GM12878 (cell line): ENCODE measurements at regions not wholly inside any gene's neighbourhood (a gene's known extent, or its start where the extent isn't known, plus 50 kb on each side); places are given as distances from the start of the nearest gene placed in this dataset.

Source experiments
- ATAC-seq: fragments of 200-7000 bp; cut with Tn5 transposase; 3 replicates; pipeline ENCODE4 v1.9.1; 2020; ENCODE audit warnings: mild to moderate bottlenecking, moderate library complexity
- BruUV-seq: library from RNA; stranded (reverse); fragments of 400-500 nt; replicated peaks from 2 replicates; lab custom pipeline; 2021; lab: Mats Ljungman, UMichigan
- CTCF ChIA-PET: fragments of 300-600 bp; sonication (Branson Sonifier 250); formaldehyde crosslinking; extraction: SDS; loops from one replicate; lab custom pipeline; 2021; ENCODE audit warnings: inconsistent platforms; lab: Yijun Ruan, JAX
- POLR2A ChIA-PET: fragments of 350-600 bp; formaldehyde crosslinking; extraction: SDS; loops from one replicate; lab custom pipeline; 2021; ENCODE audit warnings: inconsistent platforms; lab: Charles Lee
- RAD21 ChIA-PET: fragments of 300-600 bp; sonication (Branson Sonifier 250); formaldehyde crosslinking; loops from one replicate; lab custom pipeline; 2023; ENCODE audit warnings: antibody characterized with exemption; ENCODE audit not compliant: unreplicated experiment; lab: Charles Lee
- SMC1A ChIA-PET: fragments of 300-600 bp; sonication (Branson Sonifier 250); formaldehyde crosslinking; loops from one replicate; lab custom pipeline; 2023; ENCODE audit not compliant: unreplicated experiment, uncharacterized antibody; lab: Charles Lee
- DNase-seq: peaks from one replicate; pipeline ENCODE4 v3.0.0-alpha.2; 2011; ENCODE audit warnings: low read depth, low spot score
- FAIRE-seq: peaks from 3 replicates; lab custom pipeline; 2011; peaks lifted over from hg19 to GRCh38; lab: Jason Lieb, UNC
- H2AFZ ChIP-seq: 2 replicates; pipeline ENCODE4 v1.6.0; 2011; ENCODE audit warnings: low read depth, low read length, control low read depth; ENCODE audit not compliant: control insufficient read depth
- H3K27ac ChIP-seq: 2 replicates; pipeline ENCODE4 v1.5.1; 2011; ENCODE audit warnings: control low read depth; ENCODE audit not compliant: control insufficient read depth, insufficient read depth
- H3K27me3 ChIP-seq, 2 experiments: replicated peaks in 1 of 2; 2 replicates each; pipeline versions ENCODE4 v1.6.0 to v1.6.1; 2011; ENCODE audit warnings: low read length in 1 of 2; ENCODE audit not compliant: control insufficient read depth in 2 of 2, insufficient read depth in 2 of 2
- H3K36me3 ChIP-seq, 2 experiments: 2 replicates each; pipeline ENCODE4 v1.5.1; 2011; ENCODE audit warnings: low read length in 1 of 2; ENCODE audit not compliant: control insufficient read depth in 2 of 2, insufficient read depth in 2 of 2
- H3K4me1 ChIP-seq: 2 replicates; pipeline ENCODE4 v1.6.1; 2011; ENCODE audit warnings: mild to moderate bottlenecking, low read length, moderate library complexity, mixed read lengths; ENCODE audit not compliant: control insufficient read depth, insufficient read depth
- H3K4me2 ChIP-seq: 2 replicates; pipeline ENCODE4 v1.6.0; 2011; ENCODE audit warnings: control low read depth; ENCODE audit not compliant: control insufficient read depth, insufficient read depth
- H3K4me3 ChIP-seq: fragments of 200-600 bp; sonication (generic); 2 replicates; pipeline ENCODE4 v1.5.1; 2016
- H3K79me2 ChIP-seq: 2 replicates; pipeline ENCODE4 v1.6.0; 2011; ENCODE audit warnings: low read length; ENCODE audit not compliant: control insufficient read depth, insufficient read depth
- H3K9ac ChIP-seq: 2 replicates; pipeline ENCODE4 v1.8.0; 2011; ENCODE audit warnings: low read length, control low read depth, mixed read lengths; ENCODE audit not compliant: control insufficient read depth, insufficient read depth
- H3K9me3 ChIP-seq: replicated peaks from 3 replicates; pipeline ENCODE4 v1.5.1; 2011; ENCODE audit warnings: mild to moderate bottlenecking, low read length; ENCODE audit not compliant: control insufficient read depth, insufficient read depth
- H4K20me1 ChIP-seq: 2 replicates; pipeline ENCODE4 v1.6.0; 2011; ENCODE audit not compliant: control insufficient read depth, insufficient read depth
- CEBPB ChIP-seq, 2 experiments: fragments of 150-350 bp in 1 of 2; IDR thresholded peaks; 2 replicates each; pipeline ENCODE4 v1.6.1; 2012 to 2014; ENCODE audit warnings: low read depth in 2 of 2, low read length in 2 of 2, borderline replicate concordance in 1 of 2, inconsistent platforms in 1 of 2
- IKZF1 ChIP-seq: fragments of 450-650 bp; conservative IDR thresholded peaks from 2 replicates; pipeline ENCODE4 v1.6.1; 2017; ENCODE audit warnings: antibody characterized with exemption, mild to moderate bottlenecking
- MYC ChIP-seq: IDR thresholded peaks from 2 replicates; pipeline ENCODE4 v1.6.1; 2011; ENCODE audit warnings: mild to moderate bottlenecking, low read length, moderate library complexity, inconsistent platforms; ENCODE audit not compliant: insufficient read depth, insufficient replicate concordance, insufficient read length, severe bottlenecking
- NFYA ChIP-seq: IDR thresholded peaks from 2 replicates; pipeline ENCODE4 v1.6.1; 2011; ENCODE audit warnings: low read depth, mild to moderate bottlenecking, low read length, improper control_type of control experiment, borderline replicate concordance
- RAD21 ChIP-seq: IDR thresholded peaks from 2 replicates; pipeline ENCODE4 v1.6.1; 2011; ENCODE audit warnings: mild to moderate bottlenecking, low read depth, low read length, moderate library complexity; ENCODE audit not compliant: insufficient read depth
- RB1 ChIP-seq: fragments of 450-650 bp; formaldehyde crosslinking; IDR thresholded peaks from 2 replicates; pipeline ENCODE4 v1.6.1; 2017; ENCODE audit warnings: mild to moderate bottlenecking, borderline replicate concordance
- RFX5 ChIP-seq: IDR thresholded peaks from 2 replicates; pipeline ENCODE4 v1.6.1; 2011; ENCODE audit warnings: low read depth, low read length, improper control_type of control experiment
- SMAD1 ChIP-seq: fragments of 450-650 bp; IDR thresholded peaks from 2 replicates; pipeline ENCODE4 v1.6.1; 2018; ENCODE audit warnings: mild to moderate bottlenecking, low read depth; ENCODE audit not compliant: partially characterized antibody
- YY1 ChIP-seq: IDR thresholded peaks from 2 replicates; pipeline ENCODE4 v1.6.1; 2011; ENCODE audit warnings: low read depth, mild to moderate bottlenecking, low read length
- ZNF622 ChIP-seq: fragments of 450-650 bp; IDR thresholded peaks from 2 replicates; pipeline ENCODE4 v1.6.1; 2017; ENCODE audit warnings: mild to moderate bottlenecking, inconsistent platforms
- WGBS: methylation state at CpG from one replicate; pipeline ENCODE4 v1.1.6; 2016; ENCODE audit warnings: low lambda C conversion rate; ENCODE audit not compliant: insufficient replicate concordance, insufficient coverage; ENCODE audit errors: missing lambda C conversion rate; 5-methylcytosine and 5-hydroxymethylcytosine counted together
- in situ Hi-C: fragments of 300-500 bp; cut with MboI; formaldehyde crosslinking; loops from 9 replicates; pipeline ENCODE4 v1.14.3; 2018; ENCODE audit warnings: mixed read lengths
- intact Hi-C: fragments of 100-400 bp; cut with micrococcal nuclease; formaldehyde crosslinking; loops from one replicate; pipeline ENCODE4 v1.14.2; 2022; ENCODE audit not compliant: unreplicated experiment

GRCh38 chr22:47291565-47292495 is 529.4 kb downstream of the TBC1D22A start (continued):
- TF ChIP-seq CEBPB (IDR thresholded peaks at IDR 0.05; ENCODE audit: borderline replicate concordance in 1 of 2, low read depth in 2 of 2, low read length in 2 of 2) (no peak), MYC (no peak)

- Histone ChIP-seq H3K27ac (no peak overlapping the region), H3K36me3 (no peaks in the 10 kb centered on the region), H3K9ac (no peak overlapping the region), H3K4me2 (no peak overlapping the region), H2AFZ (no peak overlapping the region), H3K4me1 (no peaks in the 10 kb centered on the region), H3K27me3 (no peaks in the 10 kb centered on the region), H4K20me1 (no peaks in the 10 kb centered on the region), H3K9me3 (no peaks in the 10 kb centered on the region), H3K4me3 (no peak overlapping the region), H3K79me2 (no peaks in the 10 kb centered on the region)
- FAIRE-seq (no peak), ATAC-seq (no peak), DNase-seq (no peak)
- ChIA-PET SMC1A (no interaction called here), CTCF (no interaction called here), RAD21 (no interaction called here), POLR2A (no interaction called here)
- in situ Hi-C loops (no loop called here), intact Hi-C loops (no loop called here)
- TF ChIP-seq RB1: no peak
- no peak for TF ChIP-seq RFX5
- TF ChIP-seq ZNF622: no peak
- TF ChIP-seq IKZF1: no peak
- TF ChIP-seq SMAD1: no peak
- no peak for TF ChIP-seq NFYA
- no peak for TF ChIP-seq YY1
- no peak for TF ChIP-seq RAD21
- no TSS peak for BruUV-seq
- 51% methylated on average over 20 of the region's 20 CpGs for WGBS
Observed at GRCh38 chr22:47290706-47291430, 528.4 kb downstream of the TBC1D22A start.
